GM12891 (cell line): ENCODE measurements at regions not wholly inside any gene's neighbourhood (a gene's known extent, or its start where the extent isn't known, plus 50 kb on each side); places are given as distances from the start of the nearest gene placed in this dataset.

Experiments
- POLR2A ChIP-seq: IDR thresholded peaks from 2 replicates; pipeline ENCODE4 v1.6.1; 2011; ENCODE audit warnings: low read depth, low read length, control low read depth
- POLR2AphosphoS5 ChIP-seq: IDR thresholded peaks from 2 replicates; pipeline ENCODE4 v1.6.1; 2011; ENCODE audit warnings: low read depth, low read length, control low read depth
- POU2F2 ChIP-seq: IDR thresholded peaks from 2 replicates; pipeline ENCODE4 v1.6.1; 2011; ENCODE audit warnings: low read depth, mild to moderate bottlenecking, control low read depth, low read length, moderate library complexity
- TAF1 ChIP-seq: IDR thresholded peaks from 2 replicates; pipeline ENCODE4 v1.6.1; 2011; ENCODE audit warnings: low read depth, low read length, control low read depth

DNA sequence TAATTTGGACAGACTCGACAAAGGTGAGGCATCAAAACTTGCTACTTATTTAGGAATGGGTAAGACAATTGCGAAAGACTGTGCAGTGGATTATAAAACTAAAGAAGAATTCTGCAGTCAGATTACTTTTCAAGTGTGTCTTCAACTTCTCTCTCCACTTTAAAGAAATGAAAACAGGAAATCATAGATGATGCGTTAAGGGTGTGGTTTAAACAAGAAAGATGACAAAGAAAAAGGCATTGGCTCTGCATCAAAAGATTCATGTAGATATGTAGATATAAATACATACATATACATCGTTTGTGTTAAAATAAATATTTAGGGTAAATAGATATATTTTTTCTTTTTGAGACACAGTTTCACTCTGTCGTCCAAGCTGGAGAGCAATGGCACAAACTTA is 74.6 kb upstream of the PARP11 start:
- TF ChIP-seq POLR2AphosphoS5 (no peak), POLR2A (no peak), POU2F2 (no peak), TAF1 (no peak)
